Nephron (organoid): ENCODE measurements at regions not wholly inside any gene's neighbourhood (a gene's known extent, or its start where the extent isn't known, plus 50 kb on each side); places are given as distances from the start of the nearest gene placed in this dataset.

Experiments
- H3K27ac Mint-ChIP-seq, 3 experiments: 2 replicates each; pipeline ENCODE4 v1.8.0; 2020; ENCODE audit warnings: mixed read lengths in 3 of 3, mild to moderate bottlenecking in 2 of 3, moderate library complexity in 1 of 3
- H3K27me3 Mint-ChIP-seq: 2 replicates; pipeline ENCODE4 v1.8.0; 2021; ENCODE audit warnings: low read depth, mild to moderate bottlenecking, moderate library complexity, mixed read lengths
- H3K36me3 Mint-ChIP-seq: 2 replicates; pipeline ENCODE4 v1.8.0; 2020; ENCODE audit warnings: low read depth, mixed read lengths
- H3K4me1 Mint-ChIP-seq: 2 replicates; pipeline ENCODE4 v1.8.0; 2020; ENCODE audit warnings: mixed read lengths
- H3K4me3 Mint-ChIP-seq, 3 experiments: 2 replicates each; pipeline ENCODE4 v1.8.0; 2020; ENCODE audit warnings: mild to moderate bottlenecking in 3 of 3, mixed read lengths in 3 of 3, moderate library complexity in 2 of 3
- H3K9me3 Mint-ChIP-seq: 2 replicates; pipeline ENCODE4 v1.8.0; 2020; ENCODE audit warnings: mixed read lengths
- TF ChIP-seq, protein P1 (sequence below), 3 experiments: fragments of 200-600 bp; sonication (generic); IDR thresholded peaks; one replicate each; pipeline ENCODE4 v1.5.0; 2021; ENCODE audit warnings: antibody characterized with exemption in 3 of 3; ENCODE audit not compliant: unreplicated experiment in 3 of 3

DNA sequence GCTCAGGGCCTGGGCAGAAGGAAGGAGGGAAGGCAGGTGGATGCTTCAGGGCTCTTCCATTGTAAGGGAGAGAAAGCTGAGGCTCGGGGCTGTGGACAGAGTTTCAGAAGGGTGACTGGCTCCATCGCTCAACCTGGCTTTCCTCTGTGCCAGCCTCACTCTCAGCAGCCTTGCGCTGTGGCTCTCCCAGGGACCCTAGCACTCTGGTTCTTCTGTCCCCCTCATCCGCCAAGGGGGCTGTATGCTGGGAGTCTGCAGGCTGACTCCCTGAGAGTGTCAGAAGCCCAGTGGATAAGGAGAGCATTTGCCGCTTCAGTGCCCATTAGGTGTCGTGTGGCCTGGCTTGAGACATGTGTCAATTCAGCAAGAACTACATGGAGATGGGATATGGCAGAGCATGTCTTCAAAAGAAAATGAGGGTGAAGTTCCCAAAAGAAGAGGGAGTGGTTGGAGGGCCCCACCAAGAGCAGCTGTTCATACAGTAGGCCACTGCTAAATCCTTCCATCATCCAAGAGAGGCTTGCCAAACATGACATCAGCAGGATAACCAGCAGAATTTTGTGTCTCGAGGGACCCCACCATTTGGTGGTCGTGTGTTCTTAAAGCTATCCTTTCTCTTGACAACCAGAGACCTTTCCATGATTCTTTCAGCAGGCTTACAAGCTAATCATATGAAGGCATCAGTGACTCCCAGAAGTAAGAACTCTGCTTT is 148.2 kb downstream of the IRX5 start:
- no peaks in the 10 kb centered on the region for H3K9me3 Mint-ChIP-seq
- H3K4me1 Mint-ChIP-seq: peaks cover 10% of the 10 kb centered on the region
- H3K36me3 Mint-ChIP-seq: no peaks in the 10 kb centered on the region
- TF ChIP-seq, protein P1, sequence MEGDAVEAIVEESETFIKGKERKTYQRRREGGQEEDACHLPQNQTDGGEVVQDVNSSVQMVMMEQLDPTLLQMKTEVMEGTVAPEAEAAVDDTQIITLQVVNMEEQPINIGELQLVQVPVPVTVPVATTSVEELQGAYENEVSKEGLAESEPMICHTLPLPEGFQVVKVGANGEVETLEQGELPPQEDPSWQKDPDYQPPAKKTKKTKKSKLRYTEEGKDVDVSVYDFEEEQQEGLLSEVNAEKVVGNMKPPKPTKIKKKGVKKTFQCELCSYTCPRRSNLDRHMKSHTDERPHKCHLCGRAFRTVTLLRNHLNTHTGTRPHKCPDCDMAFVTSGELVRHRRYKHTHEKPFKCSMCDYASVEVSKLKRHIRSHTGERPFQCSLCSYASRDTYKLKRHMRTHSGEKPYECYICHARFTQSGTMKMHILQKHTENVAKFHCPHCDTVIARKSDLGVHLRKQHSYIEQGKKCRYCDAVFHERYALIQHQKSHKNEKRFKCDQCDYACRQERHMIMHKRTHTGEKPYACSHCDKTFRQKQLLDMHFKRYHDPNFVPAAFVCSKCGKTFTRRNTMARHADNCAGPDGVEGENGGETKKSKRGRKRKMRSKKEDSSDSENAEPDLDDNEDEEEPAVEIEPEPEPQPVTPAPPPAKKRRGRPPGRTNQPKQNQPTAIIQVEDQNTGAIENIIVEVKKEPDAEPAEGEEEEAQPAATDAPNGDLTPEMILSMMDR (IDR thresholded peaks at IDR 0.05; ENCODE audit: unreplicated experiment in 3 of 3): no peak
- no peak overlapping the region for H3K27ac Mint-ChIP-seq
- H3K4me3 Mint-ChIP-seq: no peak overlapping the region
- peaks cover 37% of the 10 kb centered on the region for H3K27me3 Mint-ChIP-seq

DNA sequence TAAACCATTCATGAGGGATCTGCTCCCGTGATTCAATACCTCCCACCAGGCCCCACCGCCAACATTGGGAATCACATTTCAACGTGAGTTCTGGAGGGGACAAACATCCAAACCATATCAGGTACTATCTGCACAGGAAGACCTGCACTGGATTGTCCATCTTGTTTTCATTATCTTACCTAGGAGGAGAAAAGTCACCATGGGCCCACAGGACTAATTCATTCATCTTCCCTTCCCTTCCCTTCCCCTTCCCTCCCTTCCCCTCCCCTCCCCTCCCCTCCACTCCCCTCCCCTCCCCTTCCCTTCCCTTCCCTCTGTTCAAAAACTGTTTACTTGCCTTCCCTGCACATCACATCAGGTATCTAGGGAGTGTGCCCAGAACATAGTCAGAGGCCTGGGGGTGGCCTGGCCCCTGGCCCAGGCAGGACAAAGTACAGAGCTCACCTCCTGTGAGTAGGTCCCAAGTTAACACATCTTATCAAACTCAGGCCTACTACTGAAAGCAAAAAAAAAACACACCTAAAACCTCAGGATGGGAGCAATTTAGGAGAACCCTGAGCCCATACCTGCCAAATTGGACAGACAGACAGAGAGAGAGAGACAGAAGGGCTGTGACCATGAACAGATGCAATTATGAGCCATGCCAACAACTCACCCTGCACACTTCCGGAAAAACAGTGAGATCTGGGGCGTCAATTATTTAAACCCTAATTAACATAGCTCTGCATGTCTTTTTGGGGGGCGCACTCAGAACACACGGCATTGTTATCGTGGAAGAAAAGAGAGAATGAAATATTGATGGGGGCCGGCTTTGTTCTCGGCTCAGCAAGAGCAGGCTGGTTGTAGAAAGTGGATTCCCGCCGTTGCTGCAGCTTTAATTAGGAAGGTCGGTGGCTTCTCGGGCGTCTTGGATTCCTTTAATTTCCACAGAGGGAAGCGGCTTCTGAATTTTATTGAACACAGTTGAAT is 151.2 kb downstream of the IRX5 start:
- Mint-ChIP-seq H3K4me1 (peaks cover 10% of the 10 kb centered on the region), H3K36me3 (no peaks in the 10 kb centered on the region), H3K27me3 (peaks cover 12% of the 10 kb centered on the region), H3K9me3 (no peaks in the 10 kb centered on the region), H3K4me3 (no peak overlapping the region), H3K27ac (peak overlapping the region in 1 of 3 experiments; percentile 5)
- TF ChIP-seq, protein P1 (IDR thresholded peaks at IDR 0.05; ENCODE audit: unreplicated experiment in 3 of 3): no peak

DNA sequence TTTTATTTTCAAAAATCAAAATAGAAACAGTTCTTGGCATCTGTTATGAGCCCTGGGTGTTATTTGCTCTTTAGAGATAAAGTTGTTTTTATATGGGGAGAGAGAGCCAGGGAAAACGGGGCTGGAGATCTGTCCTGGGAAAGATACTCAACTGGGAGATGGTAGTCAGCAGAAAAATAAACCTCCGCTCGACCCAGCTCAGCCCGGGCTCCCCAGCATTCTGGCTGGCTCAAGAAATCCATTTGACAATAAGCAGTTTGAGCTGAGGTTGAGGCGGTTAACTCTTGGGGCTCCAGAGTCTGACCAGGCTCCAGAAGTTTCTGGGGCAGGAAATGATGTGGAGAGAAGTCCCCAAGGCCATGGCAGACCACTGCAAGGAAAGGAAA is 151.9 kb downstream of the IRX5 start:
- Mint-ChIP-seq H3K4me3 (no peak overlapping the region), H3K27me3 (peaks cover 8% of the 10 kb centered on the region), H3K36me3 (no peaks in the 10 kb centered on the region), H3K27ac (peak overlapping the region in 1 of 3 experiments; percentile 5), H3K9me3 (no peaks in the 10 kb centered on the region), H3K4me1 (peaks cover 6% of the 10 kb centered on the region)
- TF ChIP-seq, protein P1 (IDR thresholded peaks at IDR 0.05; ENCODE audit: unreplicated experiment in 3 of 3): no peak

DNA sequence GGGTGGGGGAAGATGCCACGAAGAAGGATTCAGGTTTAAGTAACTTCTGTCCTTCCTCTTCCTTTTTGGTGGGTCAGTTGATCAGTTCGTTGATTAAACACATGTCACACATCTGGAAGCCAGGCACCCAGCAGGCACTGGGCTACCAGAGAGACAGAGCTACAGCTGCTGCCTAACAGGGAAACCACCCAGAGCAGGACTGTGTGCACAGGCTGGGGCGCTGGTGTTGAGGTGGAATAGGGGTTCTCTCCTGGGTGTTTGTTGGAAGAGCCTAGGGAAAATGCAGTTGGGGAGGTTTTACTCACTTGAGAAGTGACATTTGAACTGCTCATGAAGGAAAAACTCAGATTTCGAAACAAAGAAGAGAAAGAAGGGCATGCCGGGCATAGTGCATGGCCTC is 152.4 kb downstream of the IRX5 start:
- Mint-ChIP-seq H3K27me3 (peaks cover 8% of the 10 kb centered on the region), H3K4me1 (peaks cover 6% of the 10 kb centered on the region), H3K4me3 (no peak overlapping the region), H3K9me3 (no peaks in the 10 kb centered on the region), H3K27ac (no peak overlapping the region), H3K36me3 (no peaks in the 10 kb centered on the region)
- TF ChIP-seq, protein P1 (IDR thresholded peaks at IDR 0.05; ENCODE audit: unreplicated experiment in 3 of 3): no peak

DNA sequence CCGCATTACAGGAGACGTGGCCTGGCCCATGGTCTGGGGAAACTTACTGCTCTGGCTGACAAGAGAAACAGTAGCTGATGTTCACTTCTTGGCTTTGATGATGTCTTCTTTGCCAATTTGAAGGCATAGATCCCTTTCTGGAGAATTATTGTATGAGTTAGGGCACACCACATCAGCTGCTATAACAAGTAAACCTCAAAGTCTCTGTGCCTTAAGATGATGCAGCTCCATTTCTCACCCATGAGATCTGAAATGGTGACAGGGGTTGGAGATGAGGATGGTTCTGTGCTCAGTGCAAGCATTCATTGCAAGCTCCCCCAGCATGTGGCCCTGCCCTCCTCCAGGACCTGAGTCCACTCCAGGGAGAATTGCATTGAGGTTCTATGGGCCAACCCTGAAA is 157.4 kb downstream of the IRX5 start:
- H3K36me3 Mint-ChIP-seq: no peaks in the 10 kb centered on the region
- H3K4me3 Mint-ChIP-seq: no peak overlapping the region
- no peak overlapping the region for H3K27ac Mint-ChIP-seq
- TF ChIP-seq, protein P1 (IDR thresholded peaks at IDR 0.05; ENCODE audit: unreplicated experiment in 3 of 3): no peak
- H3K27me3 Mint-ChIP-seq: peaks cover 8% of the 10 kb centered on the region
- no peaks in the 10 kb centered on the region for H3K4me1 Mint-ChIP-seq
- H3K9me3 Mint-ChIP-seq: no peaks in the 10 kb centered on the region
